HCT116 (cell line): ENCODE measurements at regions not wholly inside any gene's neighbourhood (a gene's known extent, or its start where the extent isn't known, plus 50 kb on each side); places are given as distances from the start of the nearest gene placed in this dataset.

Source experiments
- ATAC-seq: fragments of 200-7000 bp; cut with Tn5 transposase; 2 replicates; pipeline ENCODE4 v1.9.1; 2020; ENCODE audit warnings: mild to moderate bottlenecking, moderate library complexity
- BruUV-seq: library from RNA; stranded (reverse); fragments of 400-500 nt; replicated peaks from 2 replicates; lab custom pipeline; 2021; lab: Mats Ljungman, UMichigan
- CTCF ChIA-PET: fragments of 300-600 bp; sonication (Branson Sonifier 250); formaldehyde crosslinking; loops from one replicate; lab custom pipeline; 2021; ENCODE audit warnings: antibody characterized with exemption; lab: Charles Lee
- POLR2A ChIA-PET: fragments of 300-600, 350-600 bp; sonication (Branson Sonifier 250); formaldehyde crosslinking; loops from one replicate; lab custom pipeline; 2021; ENCODE audit warnings: antibody characterized with exemption; lab: Charles Lee
- RAD21 ChIA-PET, 2 experiments: fragments of 300-600 bp; sonication (Branson Sonifier 250); formaldehyde crosslinking; loops; one replicate each; lab custom pipeline; 2023; ENCODE audit warnings: low total read pairs in 2 of 2; ENCODE audit not compliant: uncharacterized antibody in 2 of 2, unreplicated experiment in 2 of 2, low non-redundant PET in 1 of 2; lab: Charles Lee
- DNase-seq: peaks from one replicate; pipeline ENCODE4 v3.0.0-alpha.2; 2010; ENCODE audit warnings: low read depth, low spot score
- H2AFZ ChIP-seq: fragments of 200-600 bp; shearing (Covaris generic), sonication (generic); 2 replicates; pipeline ENCODE4 v1.6.1; 2017; ENCODE audit warnings: low read depth, mixed run types, mixed read lengths, antibody characterized with exemption, low read length; ENCODE audit not compliant: poor library complexity, severe bottlenecking
- H3K27ac ChIP-seq: 2 replicates; pipeline ENCODE4 v1.5.1; 2012; ENCODE audit warnings: low read depth, low read length
- H3K27me3 ChIP-seq: fragments of 200-600 bp; sonication (generic); 2 replicates; pipeline ENCODE4 v1.6.1; 2016; ENCODE audit warnings: mixed run types, low read length, mixed read lengths; ENCODE audit not compliant: insufficient read depth
- H3K36me3 ChIP-seq, 2 experiments: fragments of 200-500 bp in 1 of 2; fragments of 200-600 bp in 1 of 2; sonication (Bioruptor generic) in 1 of 2; sonication (generic) in 1 of 2; 2 replicates each; pipeline versions ENCODE4 v1.5.1 to v1.6.1; 2014 to 2016; ENCODE audit warnings: low read length in 2 of 2, inconsistent platforms in 1 of 2, mixed read lengths in 1 of 2, mixed run types in 1 of 2; ENCODE audit not compliant: insufficient read depth in 2 of 2, control insufficient read depth in 1 of 2
- H3K4me1 ChIP-seq, 2 experiments: fragments of 200-600 bp in 1 of 2; sonication (generic) in 1 of 2; 2 replicates each; pipeline versions ENCODE4 v1.5.1 to v1.6.1; 2012 to 2017; ENCODE audit warnings: low read length in 2 of 2, inconsistent platforms in 1 of 2, mild to moderate bottlenecking in 1 of 2, mixed read lengths in 1 of 2, mixed run types in 1 of 2, moderate library complexity in 1 of 2; ENCODE audit not compliant: insufficient read depth in 2 of 2, control insufficient read depth in 1 of 2
- H3K4me2 ChIP-seq: fragments of 200-600 bp; sonication (generic); 2 replicates; pipeline ENCODE4 v1.6.1; 2017; ENCODE audit warnings: mixed run types, low read length, mixed read lengths
- H3K4me3 ChIP-seq, 2 experiments: fragments of 200-600 bp in 1 of 2; sonication (generic) in 1 of 2; replicated peaks in 1 of 2; 2 replicates each; pipeline ENCODE4 v1.5.1; 2011 to 2016; ENCODE audit warnings: low read length in 2 of 2, control low read depth in 1 of 2, low read depth in 1 of 2, mild to moderate bottlenecking in 1 of 2, mixed read lengths in 1 of 2, mixed run types in 1 of 2
- H3K79me2 ChIP-seq: fragments of 200-600 bp; sonication (generic); 2 replicates; pipeline ENCODE4 v1.6.1; 2017; ENCODE audit warnings: mild to moderate bottlenecking, mixed run types, low read length, moderate library complexity, mixed read lengths; ENCODE audit not compliant: insufficient read depth
- H3K9ac ChIP-seq: fragments of 200-600 bp; sonication (generic); 2 replicates; pipeline ENCODE4 v1.6.1; 2016; ENCODE audit warnings: low read length, mixed read lengths
- H3K9me2 ChIP-seq: fragments of 200-600 bp; sonication (generic), shearing (Covaris generic); 2 replicates; pipeline ENCODE4 v1.6.1; 2017; ENCODE audit warnings: mixed run types, mild to moderate bottlenecking, moderate library complexity; ENCODE audit not compliant: insufficient read depth
- H3K9me3 ChIP-seq, 2 experiments: fragments of 200-500 bp in 1 of 2; fragments of 200-600 bp in 1 of 2; sonication (Bioruptor generic) in 1 of 2; sonication (generic) in 1 of 2; 2 replicates each; pipeline ENCODE4 v1.6.1; 2014 to 2017; ENCODE audit warnings: low read length in 2 of 2, mixed read lengths in 2 of 2, inconsistent platforms in 1 of 2, low read depth in 1 of 2, mild to moderate bottlenecking in 1 of 2, mixed run types in 1 of 2, moderate library complexity in 1 of 2; ENCODE audit not compliant: control insufficient read depth in 1 of 2, insufficient read depth in 1 of 2
- H4K20me1 ChIP-seq: fragments of 200-600 bp; sonication (generic), shearing (Covaris generic); 2 replicates; pipeline ENCODE4 v1.6.1; 2017; ENCODE audit warnings: mixed run types, mild to moderate bottlenecking, moderate library complexity; ENCODE audit not compliant: insufficient read depth
- ELF1 ChIP-seq: IDR thresholded peaks from 2 replicates; pipeline ENCODE4 v1.6.1; 2012; ENCODE audit warnings: low read depth, borderline replicate concordance
- EZH2 ChIP-seq: fragments of 200-600 bp; sonication (generic); IDR thresholded peaks from 2 replicates; pipeline ENCODE4 v1.6.1; 2017; ENCODE audit warnings: antibody characterized with exemption, mixed run types
- FOSL1 ChIP-seq: IDR thresholded peaks from 2 replicates; pipeline ENCODE4 v1.6.1; 2012; ENCODE audit warnings: low read depth
- JUND ChIP-seq: IDR thresholded peaks from 2 replicates; pipeline ENCODE4 v1.6.1; 2012
- POLR2A ChIP-seq: IDR thresholded peaks from 2 replicates; pipeline ENCODE4 v1.7.0; 2011; ENCODE audit warnings: borderline replicate concordance; ENCODE audit not compliant: insufficient read depth, insufficient read length; ENCODE audit errors: extremely low read depth
- SIN3A ChIP-seq: IDR thresholded peaks from 2 replicates; pipeline ENCODE4 v1.6.1; 2012; ENCODE audit warnings: low read depth
- SRF ChIP-seq: IDR thresholded peaks from 2 replicates; pipeline ENCODE4 v1.6.1; 2012; ENCODE audit warnings: low read depth
- ZFX ChIP-seq: fragments of 450-650 bp; IDR thresholded peaks from 2 replicates; pipeline ENCODE4 v1.6.1; 2017
- ZNF274 ChIP-seq: fragments of 200-500 bp; sonication (Bioruptor generic); IDR thresholded peaks from 2 replicates; pipeline ENCODE4 v1.6.1; 2014; ENCODE audit warnings: mild to moderate bottlenecking, low read depth, low read length, inconsistent platforms
- intact Hi-C: fragments of 100-400 bp; cut with micrococcal nuclease; formaldehyde crosslinking; loops from 2 replicates; pipeline ENCODE4 v1.10.0; 2022
- TF ChIP-seq, protein P1 (sequence below), 3 experiments: fragments of 200-600 bp in 1 of 3; sonication (generic) in 1 of 3; IDR thresholded peaks in 2 of 3; conservative IDR thresholded peaks in 1 of 3; 2 replicates each; pipeline ENCODE4 v1.5.1; 2012 to 2017; ENCODE audit warnings: low read depth in 2 of 3, low read length in 2 of 3, antibody characterized with exemption in 1 of 3, borderline replicate concordance in 1 of 3, control low read depth in 1 of 3, mild to moderate bottlenecking in 1 of 3, mixed read lengths in 1 of 3, mixed run types in 1 of 3, moderate library complexity in 1 of 3; ENCODE audit not compliant: insufficient read depth in 1 of 3
- TF ChIP-seq, protein P2 (sequence below): IDR thresholded peaks from 2 replicates; pipeline ENCODE4 v1.6.1; 2012
- TF ChIP-seq, protein P3 (sequence below): IDR thresholded peaks from 2 replicates; pipeline ENCODE4 v1.6.1; 2011; ENCODE audit warnings: mild to moderate bottlenecking, low read length, moderate library complexity; ENCODE audit not compliant: insufficient replicate concordance; ENCODE audit errors: extremely low read depth

DNA sequence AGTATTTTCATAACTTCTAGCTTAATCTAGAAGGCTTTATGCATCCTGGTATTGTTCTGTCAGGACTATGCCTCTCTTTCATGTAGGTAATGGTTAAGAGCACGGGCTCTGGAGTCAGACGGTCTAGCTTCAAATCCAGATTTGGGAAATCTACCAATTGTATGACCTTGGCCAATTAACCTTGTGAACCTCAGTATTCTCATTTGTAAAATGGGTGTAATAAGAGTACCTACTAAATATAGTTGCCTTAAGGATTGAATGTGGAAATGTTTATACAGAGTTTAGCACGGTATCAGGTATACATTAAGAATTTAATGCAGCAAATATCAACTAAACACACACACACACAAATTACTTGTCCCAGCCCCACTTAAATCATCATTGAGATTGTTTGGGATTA lies 97.3 kb upstream of the RAB3GAP2 start:
- Histone ChIP-seq H2AFZ (peak overlapping the region; percentile 33), H3K4me3 (no peak overlapping the region), H3K79me2 (no peaks in the 10 kb centered on the region), H3K9me3 (no peaks in the 10 kb centered on the region), H3K27me3 (no peaks in the 10 kb centered on the region), H3K4me1 (peaks cover 13 to 37% of the 10 kb centered on the region in 2 experiments), H3K9me2 (no peaks in the 10 kb centered on the region), H3K9ac (no peak overlapping the region), H3K36me3 (no peaks in the 10 kb centered on the region), H3K4me2 (peak overlapping the region; percentile 63), H4K20me1 (no peaks in the 10 kb centered on the region), H3K27ac (no peak overlapping the region)
- RAD21 ChIA-PET, result no interaction called here
- ATAC-seq (no peak), DNase-seq (no peak)
- no TSS peak for BruUV-seq
- POLR2A ChIA-PET, result no interaction called here
- TF ChIP-seq ZFX, result no peak
- no peak for TF ChIP-seq JUND
- TF ChIP-seq, protein P1, sequence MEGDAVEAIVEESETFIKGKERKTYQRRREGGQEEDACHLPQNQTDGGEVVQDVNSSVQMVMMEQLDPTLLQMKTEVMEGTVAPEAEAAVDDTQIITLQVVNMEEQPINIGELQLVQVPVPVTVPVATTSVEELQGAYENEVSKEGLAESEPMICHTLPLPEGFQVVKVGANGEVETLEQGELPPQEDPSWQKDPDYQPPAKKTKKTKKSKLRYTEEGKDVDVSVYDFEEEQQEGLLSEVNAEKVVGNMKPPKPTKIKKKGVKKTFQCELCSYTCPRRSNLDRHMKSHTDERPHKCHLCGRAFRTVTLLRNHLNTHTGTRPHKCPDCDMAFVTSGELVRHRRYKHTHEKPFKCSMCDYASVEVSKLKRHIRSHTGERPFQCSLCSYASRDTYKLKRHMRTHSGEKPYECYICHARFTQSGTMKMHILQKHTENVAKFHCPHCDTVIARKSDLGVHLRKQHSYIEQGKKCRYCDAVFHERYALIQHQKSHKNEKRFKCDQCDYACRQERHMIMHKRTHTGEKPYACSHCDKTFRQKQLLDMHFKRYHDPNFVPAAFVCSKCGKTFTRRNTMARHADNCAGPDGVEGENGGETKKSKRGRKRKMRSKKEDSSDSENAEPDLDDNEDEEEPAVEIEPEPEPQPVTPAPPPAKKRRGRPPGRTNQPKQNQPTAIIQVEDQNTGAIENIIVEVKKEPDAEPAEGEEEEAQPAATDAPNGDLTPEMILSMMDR (IDR thresholded peaks at IDR 0.05 in 2 of 3, conservative IDR thresholded peaks at IDR 0.05 in 1 of 3; ENCODE audit: borderline replicate concordance in 1 of 3, insufficient read depth in 1 of 3, low read depth in 2 of 3, low read length in 2 of 3), result no peak
- no peak for TF ChIP-seq SRF
- TF ChIP-seq FOSL1, result no peak
- no peak for TF ChIP-seq ELF1
- intact Hi-C loops, result no loop called here
- CTCF ChIA-PET, result no interaction called here

DNA sequence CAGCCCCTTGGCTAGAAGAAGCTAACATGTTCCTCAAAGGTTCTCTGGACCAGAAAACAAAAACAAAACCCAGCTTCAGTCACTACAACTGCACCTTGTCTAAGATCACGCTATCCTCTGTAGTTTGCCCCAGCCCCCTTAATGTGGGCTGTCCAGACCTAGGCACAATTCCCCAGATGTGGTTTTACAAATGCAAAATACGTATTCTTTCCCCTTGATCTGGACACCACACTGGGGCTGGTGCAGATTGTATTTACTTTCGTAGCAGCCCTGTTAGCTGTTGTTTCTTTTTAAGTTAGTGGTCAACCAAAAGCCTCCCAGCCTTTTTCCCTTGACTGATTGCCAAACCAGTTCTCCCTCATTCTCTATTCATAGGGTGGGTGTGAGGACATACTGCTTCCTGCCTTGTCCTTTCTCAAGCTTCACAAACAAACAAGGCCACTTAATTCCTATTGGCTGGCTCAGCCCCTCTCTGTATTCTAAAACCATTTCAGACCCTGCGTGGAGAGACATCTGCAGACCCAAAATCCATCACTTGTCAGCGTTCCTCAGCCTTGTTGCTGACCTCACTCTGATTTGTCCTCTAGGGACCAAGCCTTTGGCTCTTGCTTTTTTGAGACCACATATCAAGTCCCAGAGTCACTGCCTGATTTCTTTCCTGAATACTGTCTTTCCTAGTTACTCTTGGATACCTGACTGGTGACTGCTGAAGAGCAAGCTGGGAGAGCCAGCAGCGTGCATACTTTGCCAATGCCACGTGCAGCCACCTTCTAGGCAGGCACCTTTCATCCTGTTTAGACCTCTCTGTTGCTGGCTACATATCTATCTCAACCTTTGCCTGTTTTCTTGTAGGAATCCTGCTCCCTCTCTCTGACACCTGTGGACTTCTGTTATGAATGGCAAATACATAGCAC lies 96.4 kb upstream of the RAB3GAP2 start:
- CTCF ChIA-PET, result interaction anchor here (0.8 kb wide), 1 partner anchor 365 kb away, joined by 3 read pairs; no protein-coding TSS in a partner anchor
- DNase-seq (no peak), ATAC-seq (no peak)
- Histone ChIP-seq H3K9ac (no peak overlapping the region), H2AFZ (no peak overlapping the region), H3K27me3 (no peaks in the 10 kb centered on the region), H3K36me3 (no peaks in the 10 kb centered on the region), H3K9me3 (no peaks in the 10 kb centered on the region), H3K9me2 (no peaks in the 10 kb centered on the region), H3K4me1 (peaks cover 13 to 37% of the 10 kb centered on the region in 2 experiments), H4K20me1 (no peaks in the 10 kb centered on the region), H3K4me2 (no peak overlapping the region), H3K27ac (no peak overlapping the region), H3K4me3 (no peak overlapping the region), H3K79me2 (no peaks in the 10 kb centered on the region)
- intact Hi-C loops, result no loop called here
- no peak for TF ChIP-seq ZFX
- TF ChIP-seq, protein P2, sequence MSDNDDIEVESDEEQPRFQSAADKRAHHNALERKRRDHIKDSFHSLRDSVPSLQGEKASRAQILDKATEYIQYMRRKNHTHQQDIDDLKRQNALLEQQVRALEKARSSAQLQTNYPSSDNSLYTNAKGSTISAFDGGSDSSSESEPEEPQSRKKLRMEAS, result no peak
- no peak for TF ChIP-seq SRF
- TF ChIP-seq EZH2, result no peak
- no peak for TF ChIP-seq ZNF274
- TF ChIP-seq, protein P3, sequence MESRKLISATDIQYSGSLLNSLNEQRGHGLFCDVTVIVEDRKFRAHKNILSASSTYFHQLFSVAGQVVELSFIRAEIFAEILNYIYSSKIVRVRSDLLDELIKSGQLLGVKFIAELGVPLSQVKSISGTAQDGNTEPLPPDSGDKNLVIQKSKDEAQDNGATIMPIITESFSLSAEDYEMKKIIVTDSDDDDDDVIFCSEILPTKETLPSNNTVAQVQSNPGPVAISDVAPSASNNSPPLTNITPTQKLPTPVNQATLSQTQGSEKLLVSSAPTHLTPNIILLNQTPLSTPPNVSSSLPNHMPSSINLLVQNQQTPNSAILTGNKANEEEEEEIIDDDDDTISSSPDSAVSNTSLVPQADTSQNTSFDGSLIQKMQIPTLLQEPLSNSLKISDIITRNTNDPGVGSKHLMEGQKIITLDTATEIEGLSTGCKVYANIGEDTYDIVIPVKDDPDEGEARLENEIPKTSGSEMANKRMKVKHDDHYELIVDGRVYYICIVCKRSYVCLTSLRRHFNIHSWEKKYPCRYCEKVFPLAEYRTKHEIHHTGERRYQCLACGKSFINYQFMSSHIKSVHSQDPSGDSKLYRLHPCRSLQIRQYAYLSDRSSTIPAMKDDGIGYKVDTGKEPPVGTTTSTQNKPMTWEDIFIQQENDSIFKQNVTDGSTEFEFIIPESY, result no peak
- TF ChIP-seq POLR2A, result no peak
- TF ChIP-seq ELF1, result no peak
- TF ChIP-seq FOSL1, result no peak
- TF ChIP-seq SIN3A, result no peak
- POLR2A ChIA-PET, result no interaction called here
- RAD21 ChIA-PET, result no interaction called here
- no TSS peak for BruUV-seq
